K562 (cell line): ENCODE measurements at regions not wholly inside any gene's neighbourhood (a gene's known extent, or its start where the extent isn't known, plus 50 kb on each side); places are given as distances from the start of the nearest gene placed in this dataset.

Experiments
- ESRRA ChIP-seq: fragments of 450-650 bp; IDR thresholded peaks from 2 replicates; pipeline ENCODE4 v1.6.1; 2014; ENCODE audit warnings: low read depth, mild to moderate bottlenecking, moderate library complexity, borderline replicate concordance
- TF ChIP-seq, protein P1 (sequence below), 2 experiments: fragments of 450-650 bp; IDR thresholded peaks; 2 replicates each; pipeline ENCODE4 v1.6.1; 2016; ENCODE audit warnings: mild to moderate bottlenecking in 2 of 2, borderline replicate concordance in 1 of 2, low read depth in 1 of 2, moderate library complexity in 1 of 2

DNA sequence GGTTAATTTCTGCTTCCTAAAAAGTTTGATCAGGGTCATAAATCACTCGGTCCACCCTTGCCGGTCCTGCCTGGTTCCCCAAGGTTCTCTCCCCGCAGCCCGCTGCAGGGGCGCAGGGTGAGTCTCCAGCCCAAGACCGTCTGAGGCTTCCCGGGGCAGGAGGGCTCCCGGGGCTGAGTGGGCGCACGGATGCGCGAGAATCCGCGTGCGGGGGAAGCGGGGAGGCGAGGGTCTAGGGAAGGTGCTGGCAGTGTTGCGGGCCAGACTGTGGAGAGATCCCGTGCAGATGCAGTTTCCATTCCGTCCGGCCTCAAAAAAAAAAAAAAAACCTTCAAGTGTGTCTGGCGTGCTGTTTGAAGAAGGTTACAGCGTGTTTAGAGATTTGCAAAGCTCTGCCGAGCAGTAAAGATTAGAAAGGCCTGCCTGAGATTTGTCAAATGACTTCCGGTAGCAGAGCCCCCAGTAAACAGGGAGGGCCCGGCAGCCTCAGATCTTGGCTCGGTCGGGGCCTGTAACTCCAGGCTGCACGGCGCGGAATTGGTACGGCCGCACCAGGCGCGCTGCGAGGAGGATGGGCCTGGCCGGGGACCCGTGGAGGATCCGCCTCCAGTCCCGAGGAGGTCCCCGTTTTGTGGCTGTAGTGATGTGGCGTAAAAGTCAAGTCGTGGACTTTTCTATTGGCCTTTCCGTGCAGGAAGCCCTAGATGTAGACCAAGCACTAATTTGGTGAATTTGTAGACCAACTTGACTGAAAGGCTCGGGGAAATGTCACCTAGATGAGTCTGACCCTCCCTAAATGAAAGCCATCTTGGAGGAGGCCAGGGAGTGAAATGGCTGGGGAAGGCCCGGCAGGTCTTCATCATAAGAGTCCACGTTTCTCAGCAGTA lies 293.2 kb upstream of the NFE2L3 start (continued):
- TF ChIP-seq, protein P1, sequence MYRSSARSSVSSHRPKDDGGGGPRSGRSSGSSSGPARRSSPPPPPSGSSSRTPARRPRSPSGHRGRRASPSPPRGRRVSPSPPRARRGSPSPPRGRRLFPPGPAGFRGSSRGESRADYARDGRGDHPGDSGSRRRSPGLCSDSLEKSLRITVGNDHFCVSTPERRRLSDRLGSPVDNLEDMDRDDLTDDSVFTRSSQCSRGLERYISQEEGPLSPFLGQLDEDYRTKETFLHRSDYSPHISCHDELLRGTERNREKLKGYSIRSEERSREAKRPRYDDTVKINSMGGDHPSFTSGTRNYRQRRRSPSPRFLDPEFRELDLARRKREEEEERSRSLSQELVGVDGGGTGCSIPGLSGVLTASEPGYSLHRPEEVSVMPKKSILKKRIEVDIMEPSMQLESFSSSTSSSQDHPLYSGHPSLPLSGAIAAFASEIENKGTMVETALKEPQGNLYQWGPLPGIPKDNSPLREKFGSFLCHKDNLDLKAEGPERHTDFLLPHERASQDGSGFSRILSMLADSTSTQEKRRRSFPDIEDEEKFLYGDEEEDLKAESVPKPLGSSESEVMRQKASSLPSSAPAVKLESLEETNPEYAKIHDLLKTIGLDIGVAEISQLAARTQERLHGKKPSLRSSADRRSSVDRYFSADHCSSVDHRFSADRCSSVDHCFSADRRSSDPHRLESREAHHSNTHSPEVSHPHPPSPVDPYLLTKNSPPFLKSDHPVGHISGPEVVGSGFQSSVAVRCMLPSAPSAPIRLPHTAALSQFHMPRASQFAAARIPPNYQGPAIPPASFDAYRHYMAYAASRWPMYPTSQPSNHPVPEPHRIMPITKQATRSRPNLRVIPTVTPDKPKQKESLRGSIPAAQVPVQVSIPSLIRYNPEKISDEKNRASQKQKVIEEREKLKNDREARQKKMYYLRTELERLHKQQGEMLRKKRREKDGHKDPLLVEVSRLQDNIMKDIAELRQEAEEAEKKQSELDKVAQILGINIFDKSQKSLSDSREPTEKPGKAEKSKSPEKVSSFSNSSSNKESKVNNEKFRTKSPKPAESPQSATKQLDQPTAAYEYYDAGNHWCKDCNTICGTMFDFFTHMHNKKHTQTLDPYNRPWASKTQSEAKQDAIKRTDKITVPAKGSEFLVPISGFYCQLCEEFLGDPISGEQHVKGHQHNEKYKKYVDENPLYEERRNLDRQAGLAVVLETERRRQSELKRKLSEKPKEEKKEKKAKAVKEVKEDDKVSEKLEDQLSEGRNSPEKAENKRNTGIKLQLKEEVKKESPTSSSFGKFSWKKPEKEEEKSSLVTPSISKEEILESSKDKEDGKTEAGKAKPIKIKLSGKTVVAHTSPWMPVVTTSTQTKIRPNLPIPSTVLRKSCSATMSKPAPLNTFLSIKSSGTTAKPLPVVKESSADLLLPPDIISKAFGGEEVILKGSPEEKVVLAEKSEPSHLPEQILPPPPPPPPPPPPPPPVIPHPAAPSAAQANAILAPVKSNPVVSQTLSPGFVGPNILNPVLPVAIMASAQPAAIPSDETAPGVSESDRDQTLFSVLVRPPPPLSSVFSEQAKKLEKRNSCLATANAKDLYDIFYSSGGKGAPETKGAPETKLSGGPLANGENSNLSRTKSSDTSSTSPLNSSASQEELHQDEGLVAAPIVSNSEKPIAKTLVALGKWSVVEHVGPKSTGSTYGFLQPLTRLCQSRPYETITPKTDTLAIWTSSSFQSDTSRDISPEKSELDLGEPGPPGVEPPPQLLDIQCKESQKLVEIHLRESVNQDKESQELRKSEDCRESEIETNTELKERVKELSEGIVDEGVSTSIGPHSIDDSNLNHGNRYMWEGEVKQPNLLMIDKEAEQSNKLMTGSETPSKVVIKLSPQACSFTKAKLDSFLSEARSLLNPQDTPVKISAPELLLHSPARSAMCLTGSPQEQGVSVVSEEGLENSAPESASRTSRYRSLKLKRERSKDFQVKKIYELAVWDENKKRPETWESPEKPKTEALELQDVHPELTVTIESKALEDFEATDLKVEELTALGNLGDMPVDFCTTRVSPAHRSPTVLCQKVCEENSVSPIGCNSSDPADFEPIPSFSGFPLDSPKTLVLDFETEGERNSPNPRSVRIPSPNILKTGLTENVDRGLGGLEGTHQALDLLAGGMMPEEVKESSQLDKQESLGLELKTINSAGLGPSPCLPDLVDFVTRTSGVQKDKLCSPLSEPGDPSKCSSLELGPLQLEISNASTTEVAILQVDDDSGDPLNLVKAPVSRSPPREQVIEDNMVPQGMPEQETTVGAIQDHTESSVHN (IDR thresholded peaks at IDR 0.05; ENCODE audit: borderline replicate concordance in 1 of 2, low read depth in 1 of 2): no peak
- no peak for TF ChIP-seq ESRRA
